WTC11 (cell line): ENCODE measurements at regions not wholly inside any gene's neighbourhood (a gene's known extent, or its start where the extent isn't known, plus 50 kb on each side); places are given as distances from the start of the nearest gene placed in this dataset.

Source experiments
- ATAC-seq: fragments of 200-7000 bp; cut with Tn5 transposase; 2 replicates; pipeline ENCODE4 v1.10.0; 2021; ENCODE audit warnings: mild to moderate bottlenecking, moderate library complexity
- CTCF ChIA-PET: fragments of 300-600 bp; sonication (Branson Sonifier 250); formaldehyde crosslinking; loops from one replicate; lab custom pipeline; 2021; ENCODE audit warnings: antibody characterized with exemption; lab: Charles Lee
- POLR2A ChIA-PET: fragments of 350-600 bp; sonication (Branson Sonifier 250); formaldehyde crosslinking; loops from one replicate; lab custom pipeline; 2021; ENCODE audit warnings: antibody characterized with exemption; lab: Charles Lee
- DNase-seq: peaks from one replicate; pipeline ENCODE4 v3.0.0; 2021; ENCODE audit warnings: low spot score
- H3K27ac Mint-ChIP-seq: 2 replicates; pipeline ENCODE4 v1.8.0; 2021; ENCODE audit warnings: mixed read lengths
- H3K27me3 Mint-ChIP-seq: 2 replicates; pipeline ENCODE4 v1.8.0; 2021; ENCODE audit warnings: low read depth, mild to moderate bottlenecking, moderate library complexity, mixed read lengths
- H3K36me3 Mint-ChIP-seq: 2 replicates; pipeline ENCODE4 v1.8.0; 2021; ENCODE audit warnings: mixed read lengths
- H3K4me1 Mint-ChIP-seq: 2 replicates; pipeline ENCODE4 v1.8.0; 2022; ENCODE audit warnings: mixed read lengths
- H3K4me3 Mint-ChIP-seq: 2 replicates; pipeline ENCODE4 v1.8.0; 2021; ENCODE audit warnings: mild to moderate bottlenecking, moderate library complexity, mixed read lengths
- H3K9me3 Mint-ChIP-seq: 2 replicates; pipeline ENCODE4 v1.8.0; 2021; ENCODE audit warnings: mixed read lengths
- ATF1 ChIP-seq: sonication (generic); formaldehyde crosslinking; IDR thresholded peaks from 2 replicates; pipeline ENCODE4 v1.8.1; 2023; ENCODE audit warnings: mild to moderate bottlenecking, moderate library complexity, missing genetic modification reagents
- GRHL2 ChIP-seq: fragments of 250-450 bp; sonication (Bioruptor Pico); IDR thresholded peaks from 2 replicates; pipeline ENCODE4 v1.8.0; 2022; ENCODE audit warnings: mild to moderate bottlenecking, moderate library complexity; ENCODE audit not compliant: insufficient replicate concordance, severe bottlenecking
- JAZF1 ChIP-seq: fragments of 250-450 bp; sonication (Bioruptor Pico); IDR thresholded peaks from 2 replicates; pipeline ENCODE4 v1.9.0; 2021; ENCODE audit warnings: moderate library complexity, mild to moderate bottlenecking, inconsistent platforms
- JUN ChIP-seq: sonication (generic); formaldehyde crosslinking; IDR thresholded peaks from 2 replicates; pipeline ENCODE4 v1.8.0; 2023; ENCODE audit warnings: mild to moderate bottlenecking, missing genetic modification reagents
- MXD4 ChIP-seq: fragments of 250-450 bp; sonication (Bioruptor Pico); IDR thresholded peaks from 2 replicates; pipeline ENCODE4 v1.8.0; 2021; ENCODE audit warnings: mild to moderate bottlenecking, moderate library complexity, borderline replicate concordance
- NFATC4 ChIP-seq: fragments of 250-450 bp; sonication (Bioruptor Pico); IDR thresholded peaks from 2 replicates; pipeline ENCODE4 v1.9.0; 2021; ENCODE audit warnings: mild to moderate bottlenecking
- NR1H2 ChIP-seq: sonication (generic); formaldehyde crosslinking; IDR thresholded peaks from 2 replicates; pipeline ENCODE4 v1.9.0; 2021; ENCODE audit warnings: mild to moderate bottlenecking, moderate library complexity, missing genetic modification reagents
- OVOL2 ChIP-seq: fragments of 250-450 bp; sonication (Bioruptor Pico); IDR thresholded peaks from 2 replicates; pipeline ENCODE4 v1.9.0; 2021; ENCODE audit warnings: mild to moderate bottlenecking, borderline replicate concordance
- SP1 ChIP-seq: sonication (generic); formaldehyde crosslinking; conservative IDR thresholded peaks from 2 replicates; pipeline ENCODE4 v1.8.1; 2022; ENCODE audit warnings: missing genetic modification reagents
- TEAD1 ChIP-seq: sonication (generic); formaldehyde crosslinking; IDR thresholded peaks from 2 replicates; pipeline ENCODE4 v1.8.0; 2022; ENCODE audit warnings: mild to moderate bottlenecking, missing genetic modification reagents
- ZNF138 ChIP-seq: sonication (generic); formaldehyde crosslinking; conservative IDR thresholded peaks from 2 replicates; pipeline ENCODE4 v1.8.1; 2022; ENCODE audit warnings: mild to moderate bottlenecking, moderate library complexity, missing genetic modification reagents
- ZNF396 ChIP-seq: fragments of 250-450 bp; sonication (Bioruptor Pico); IDR thresholded peaks from 2 replicates; pipeline ENCODE4 v1.8.0; 2021; ENCODE audit warnings: mild to moderate bottlenecking, moderate library complexity, borderline replicate concordance
- TF ChIP-seq, protein P1 (sequence below): fragments of 250-450 bp; sonication (Bioruptor Pico); IDR thresholded peaks from 2 replicates; pipeline ENCODE4 v2.1.2; 2022; ENCODE audit warnings: mild to moderate bottlenecking, moderate library complexity
- TF ChIP-seq, protein P2 (sequence below): sonication (generic); formaldehyde crosslinking; IDR thresholded peaks from 2 replicates; pipeline ENCODE4 v1.8.1; 2023; ENCODE audit warnings: mild to moderate bottlenecking, missing genetic modification reagents, moderate library complexity
- TF ChIP-seq, protein P3 (sequence below): sonication (generic); formaldehyde crosslinking; IDR thresholded peaks from 2 replicates; pipeline ENCODE4 v1.8.1; 2023; ENCODE audit warnings: mild to moderate bottlenecking, missing genetic modification reagents
- TF ChIP-seq, protein P4 (sequence below): sonication (generic); formaldehyde crosslinking; IDR thresholded peaks from 2 replicates; pipeline ENCODE4 v1.8.0; 2022; ENCODE audit warnings: mild to moderate bottlenecking, missing genetic modification reagents
- TF ChIP-seq, protein P5 (sequence below): sonication (generic); formaldehyde crosslinking; conservative IDR thresholded peaks from 2 replicates; pipeline ENCODE4 v1.8.1; 2022; ENCODE audit warnings: mild to moderate bottlenecking, missing genetic modification reagents
- TF ChIP-seq, protein P6 (sequence below): sonication (generic); formaldehyde crosslinking; IDR thresholded peaks from 2 replicates; pipeline ENCODE4 v1.8.0; 2022; ENCODE audit warnings: mild to moderate bottlenecking, missing genetic modification reagents

DNA sequence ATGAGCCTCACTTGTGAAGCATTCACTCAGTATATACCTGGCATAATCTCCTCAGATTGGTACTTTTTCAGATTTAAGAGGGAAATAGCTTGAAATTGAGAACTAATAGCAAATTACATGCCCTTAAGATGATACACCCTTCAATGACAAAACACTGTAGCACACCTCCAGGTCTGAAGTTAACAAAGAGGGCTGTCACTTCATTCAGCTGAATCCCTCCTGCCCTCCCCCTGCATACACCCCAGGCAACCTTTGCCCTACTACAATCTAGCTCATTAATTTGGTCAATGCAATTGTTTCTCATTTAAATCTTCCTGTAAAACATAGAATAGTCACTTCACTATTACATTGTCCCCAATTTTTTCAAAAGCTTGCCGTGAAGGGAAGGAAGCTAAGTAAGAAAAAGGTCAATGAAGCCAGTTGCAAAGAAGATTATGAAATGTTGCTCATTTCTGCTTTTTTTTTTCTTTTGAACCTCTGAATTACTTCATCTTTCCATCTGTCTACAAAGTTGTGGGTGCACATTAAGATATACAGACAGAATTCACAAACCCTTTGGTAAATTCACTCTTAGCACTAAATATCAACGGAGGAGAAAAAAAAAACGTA lies 294.8 kb upstream of the PTGER4 start:
- Mint-ChIP-seq H3K4me1 (peaks cover 24% of the 10 kb centered on the region), H3K27ac (no peak overlapping the region), H3K9me3 (peaks cover 5% of the 10 kb centered on the region), H3K27me3 (no peaks in the 10 kb centered on the region), H3K4me3 (no peak overlapping the region), H3K36me3 (no peaks in the 10 kb centered on the region)
- ATAC-seq = no peak
- CTCF ChIA-PET = interaction anchor here (1.5 kb wide), 1 partner anchor 296 kb away, joined by 3 read pairs; no protein-coding TSS in a partner anchor
- TF ChIP-seq, protein P1, sequence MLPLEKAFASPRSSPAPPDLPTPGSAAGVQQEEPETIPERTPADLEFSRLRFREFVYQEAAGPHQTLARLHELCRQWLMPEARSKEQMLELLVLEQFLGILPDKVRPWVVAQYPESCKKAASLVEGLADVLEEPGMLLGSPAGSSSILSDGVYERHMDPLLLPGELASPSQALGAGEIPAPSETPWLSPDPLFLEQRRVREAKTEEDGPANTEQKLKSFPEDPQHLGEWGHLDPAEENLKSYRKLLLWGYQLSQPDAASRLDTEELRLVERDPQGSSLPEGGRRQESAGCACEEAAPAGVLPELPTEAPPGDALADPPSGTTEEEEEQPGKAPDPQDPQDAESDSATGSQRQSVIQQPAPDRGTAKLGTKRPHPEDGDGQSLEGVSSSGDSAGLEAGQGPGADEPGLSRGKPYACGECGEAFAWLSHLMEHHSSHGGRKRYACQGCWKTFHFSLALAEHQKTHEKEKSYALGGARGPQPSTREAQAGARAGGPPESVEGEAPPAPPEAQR (CRISPR knock-in tag) = no peak
- TF ChIP-seq ZNF396 (CRISPR knock-in tag) = no peak
- POLR2A ChIA-PET = no interaction called here
- no peak for DNase-seq

DNA sequence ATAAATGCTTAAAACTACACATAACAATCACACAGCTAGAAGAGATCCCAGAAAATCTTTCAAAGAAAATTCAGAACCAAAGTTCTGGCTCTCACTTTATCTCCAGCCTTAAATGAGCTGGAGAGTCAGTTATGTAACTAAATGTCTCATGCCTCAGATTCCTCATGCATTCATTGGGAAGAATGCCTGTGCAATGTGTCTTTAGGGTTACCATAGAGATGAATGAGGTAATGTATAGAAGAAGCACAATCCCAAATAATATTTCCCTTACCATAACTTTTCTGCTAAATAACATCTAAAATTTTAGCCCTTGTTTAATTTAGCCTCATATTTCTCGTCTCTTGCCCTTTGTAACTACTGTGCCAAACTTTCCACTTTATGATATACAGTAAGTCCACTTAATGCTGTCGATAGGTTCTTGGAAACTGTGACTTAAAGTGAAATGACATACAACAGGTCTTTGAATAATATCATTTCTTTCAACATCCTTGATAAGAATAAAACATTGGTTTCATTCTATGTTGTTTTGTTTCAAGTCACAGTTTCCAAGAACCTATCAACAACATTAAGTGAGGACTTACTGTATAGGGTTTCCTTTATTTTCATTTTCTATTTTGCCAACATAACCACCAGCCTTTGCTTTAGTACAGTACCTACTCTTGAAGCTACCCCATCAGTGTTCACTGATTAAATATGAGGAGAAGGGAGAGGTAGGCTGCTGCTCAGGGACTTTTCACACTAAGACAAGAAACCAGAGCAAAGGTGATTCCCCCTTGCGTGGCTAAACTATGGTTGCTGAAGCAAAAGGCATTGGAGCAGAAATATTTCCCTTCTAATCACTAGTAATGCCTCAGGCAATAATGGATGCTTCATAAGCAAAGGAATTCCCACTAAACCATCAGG lies 295.7 kb upstream of the PTGER4 start:
- no peak overlapping the region for H3K4me3 Mint-ChIP-seq
- no peaks in the 10 kb centered on the region for H3K36me3 Mint-ChIP-seq
- TF ChIP-seq NFATC4 (CRISPR knock-in tag) (no peak), GRHL2 (CRISPR knock-in tag) (no peak), TEAD1 (CRISPR knock-in tag) (no peak), OVOL2 (CRISPR knock-in tag) (no peak), JUN (CRISPR knock-in tag) (no peak)
- TF ChIP-seq, protein P2, sequence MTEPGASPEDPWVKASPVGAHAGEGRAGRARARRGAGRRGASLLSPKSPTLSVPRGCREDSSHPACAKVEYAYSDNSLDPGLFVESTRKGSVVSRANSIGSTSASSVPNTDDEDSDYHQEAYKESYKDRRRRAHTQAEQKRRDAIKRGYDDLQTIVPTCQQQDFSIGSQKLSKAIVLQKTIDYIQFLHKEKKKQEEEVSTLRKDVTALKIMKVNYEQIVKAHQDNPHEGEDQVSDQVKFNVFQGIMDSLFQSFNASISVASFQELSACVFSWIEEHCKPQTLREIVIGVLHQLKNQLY (CRISPR knock-in tag) = no peak
- TF ChIP-seq, protein P3, sequence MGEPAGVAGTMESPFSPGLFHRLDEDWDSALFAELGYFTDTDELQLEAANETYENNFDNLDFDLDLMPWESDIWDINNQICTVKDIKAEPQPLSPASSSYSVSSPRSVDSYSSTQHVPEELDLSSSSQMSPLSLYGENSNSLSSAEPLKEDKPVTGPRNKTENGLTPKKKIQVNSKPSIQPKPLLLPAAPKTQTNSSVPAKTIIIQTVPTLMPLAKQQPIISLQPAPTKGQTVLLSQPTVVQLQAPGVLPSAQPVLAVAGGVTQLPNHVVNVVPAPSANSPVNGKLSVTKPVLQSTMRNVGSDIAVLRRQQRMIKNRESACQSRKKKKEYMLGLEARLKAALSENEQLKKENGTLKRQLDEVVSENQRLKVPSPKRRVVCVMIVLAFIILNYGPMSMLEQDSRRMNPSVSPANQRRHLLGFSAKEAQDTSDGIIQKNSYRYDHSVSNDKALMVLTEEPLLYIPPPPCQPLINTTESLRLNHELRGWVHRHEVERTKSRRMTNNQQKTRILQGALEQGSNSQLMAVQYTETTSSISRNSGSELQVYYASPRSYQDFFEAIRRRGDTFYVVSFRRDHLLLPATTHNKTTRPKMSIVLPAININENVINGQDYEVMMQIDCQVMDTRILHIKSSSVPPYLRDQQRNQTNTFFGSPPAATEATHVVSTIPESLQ (CRISPR knock-in tag) = no peak
- TF ChIP-seq, protein P4, sequence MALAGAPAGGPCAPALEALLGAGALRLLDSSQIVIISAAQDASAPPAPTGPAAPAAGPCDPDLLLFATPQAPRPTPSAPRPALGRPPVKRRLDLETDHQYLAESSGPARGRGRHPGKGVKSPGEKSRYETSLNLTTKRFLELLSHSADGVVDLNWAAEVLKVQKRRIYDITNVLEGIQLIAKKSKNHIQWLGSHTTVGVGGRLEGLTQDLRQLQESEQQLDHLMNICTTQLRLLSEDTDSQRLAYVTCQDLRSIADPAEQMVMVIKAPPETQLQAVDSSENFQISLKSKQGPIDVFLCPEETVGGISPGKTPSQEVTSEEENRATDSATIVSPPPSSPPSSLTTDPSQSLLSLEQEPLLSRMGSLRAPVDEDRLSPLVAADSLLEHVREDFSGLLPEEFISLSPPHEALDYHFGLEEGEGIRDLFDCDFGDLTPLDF = no peak
- TF ChIP-seq, protein P5, sequence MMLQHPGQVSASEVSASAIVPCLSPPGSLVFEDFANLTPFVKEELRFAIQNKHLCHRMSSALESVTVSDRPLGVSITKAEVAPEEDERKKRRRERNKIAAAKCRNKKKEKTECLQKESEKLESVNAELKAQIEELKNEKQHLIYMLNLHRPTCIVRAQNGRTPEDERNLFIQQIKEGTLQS = no peak
- CTCF ChIA-PET = no interaction called here
- DNase-seq (no peak), ATAC-seq (no peak)
- peaks cover 18% of the 10 kb centered on the region for H3K4me1 Mint-ChIP-seq
- H3K9me3 Mint-ChIP-seq = peaks cover 8% of the 10 kb centered on the region
- H3K27me3 Mint-ChIP-seq = no peaks in the 10 kb centered on the region
- H3K27ac Mint-ChIP-seq = no peak overlapping the region
- POLR2A ChIA-PET = no interaction called here

DNA sequence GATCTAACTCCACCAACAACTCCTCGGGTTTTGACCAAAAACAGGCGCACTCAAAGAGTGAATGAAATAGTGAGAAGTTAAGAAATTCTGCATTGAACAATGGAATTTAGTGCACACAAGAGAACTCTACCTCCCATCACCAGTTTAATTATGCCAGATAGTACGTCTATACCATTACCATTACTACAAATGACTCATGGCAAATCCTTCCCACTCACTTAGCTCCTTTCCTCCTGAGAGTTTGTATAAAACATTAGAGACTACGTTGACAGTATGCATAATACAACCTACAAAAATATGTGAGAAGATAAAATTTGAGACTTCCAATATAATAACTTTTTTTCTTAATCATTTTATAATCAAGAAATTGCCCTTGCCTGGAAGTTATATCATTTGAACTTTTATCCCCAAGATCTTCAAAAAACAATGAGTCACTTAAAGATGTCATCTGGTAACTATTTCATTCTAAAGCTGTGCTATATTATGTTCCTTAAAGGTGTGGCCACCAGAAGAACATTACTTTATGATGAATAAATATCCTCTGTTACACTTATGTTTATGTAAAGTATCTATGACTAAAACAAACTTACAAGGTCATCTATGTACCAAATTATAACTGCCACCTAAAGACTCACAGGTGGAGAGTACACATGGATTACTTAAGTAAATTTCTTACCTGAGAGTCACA lies 297.9 kb upstream of the PTGER4 start:
- peaks cover 8% of the 10 kb centered on the region for H3K9me3 Mint-ChIP-seq
- no peak for ATAC-seq
- CTCF ChIA-PET = no interaction called here
- TF ChIP-seq, protein P5 = no peak
- TF ChIP-seq MXD4 (CRISPR knock-in tag) = no peak
- TF ChIP-seq, protein P2 (CRISPR knock-in tag) = no peak
- no peak for TF ChIP-seq ATF1
- TF ChIP-seq, protein P6, sequence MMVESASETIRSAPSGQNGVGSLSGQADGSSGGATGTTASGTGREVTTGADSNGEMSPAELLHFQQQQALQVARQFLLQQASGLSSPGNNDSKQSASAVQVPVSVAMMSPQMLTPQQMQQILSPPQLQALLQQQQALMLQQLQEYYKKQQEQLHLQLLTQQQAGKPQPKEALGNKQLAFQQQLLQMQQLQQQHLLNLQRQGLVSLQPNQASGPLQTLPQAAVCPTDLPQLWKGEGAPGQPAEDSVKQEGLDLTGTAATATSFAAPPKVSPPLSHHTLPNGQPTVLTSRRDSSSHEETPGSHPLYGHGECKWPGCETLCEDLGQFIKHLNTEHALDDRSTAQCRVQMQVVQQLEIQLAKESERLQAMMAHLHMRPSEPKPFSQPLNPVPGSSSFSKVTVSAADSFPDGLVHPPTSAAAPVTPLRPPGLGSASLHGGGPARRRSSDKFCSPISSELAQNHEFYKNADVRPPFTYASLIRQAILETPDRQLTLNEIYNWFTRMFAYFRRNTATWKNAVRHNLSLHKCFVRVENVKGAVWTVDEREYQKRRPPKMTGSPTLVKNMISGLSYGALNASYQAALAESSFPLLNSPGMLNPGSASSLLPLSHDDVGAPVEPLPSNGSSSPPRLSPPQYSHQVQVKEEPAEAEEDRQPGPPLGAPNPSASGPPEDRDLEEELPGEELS (CRISPR knock-in tag) = no peak
- TF ChIP-seq ZNF138 (CRISPR knock-in tag) = no peak
- no peak for TF ChIP-seq NR1H2
- TF ChIP-seq JAZF1 (CRISPR knock-in tag) = no peak
- TF ChIP-seq ZNF396 (CRISPR knock-in tag) = no peak
- TF ChIP-seq SP1 = no peak

More for the DNA sequence above, 297.9 kb upstream of the PTGER4 start:
- H3K4me3 Mint-ChIP-seq = no peak overlapping the region
- peaks cover 18% of the 10 kb centered on the region for H3K4me1 Mint-ChIP-seq
- no peaks in the 10 kb centered on the region for H3K27me3 Mint-ChIP-seq
- DNase-seq = no peak
- POLR2A ChIA-PET = no interaction called here
- H3K27ac Mint-ChIP-seq = no peak overlapping the region
- no peaks in the 10 kb centered on the region for H3K36me3 Mint-ChIP-seq
